GM19351 (cell line): ENCODE measurements at regions not wholly inside any gene's neighbourhood (a gene's known extent, or its start where the extent isn't known, plus 50 kb on each side); places are given as distances from the start of the nearest gene placed in this dataset.
A peak's percentile ranks its signal among the peaks of the same experiment; 100 is the strongest.
"Not testable (repeated sequence)": the region's sequence is repeated elsewhere in the genome, so short reads cannot be mapped to it uniquely, and the experiment has no call there.

ENCODE experiments used
- ATAC-seq: cut with Tn5 transposase; IDR thresholded peaks from one replicate; pipeline ENCODE4 v1.9.1; 2021; ENCODE audit warnings: mild to moderate bottlenecking, moderate library complexity; ENCODE audit not compliant: unreplicated experiment

- no peak for ATAC-seq
Measured at GRCh38 chr2:48210189-48210588, 104.3 kb upstream of the FOXN2 start.

GRCh38 chr2:48213646-48214045 is 100.8 kb upstream of the FOXN2 start:
- ATAC-seq, result no peak

DNA sequence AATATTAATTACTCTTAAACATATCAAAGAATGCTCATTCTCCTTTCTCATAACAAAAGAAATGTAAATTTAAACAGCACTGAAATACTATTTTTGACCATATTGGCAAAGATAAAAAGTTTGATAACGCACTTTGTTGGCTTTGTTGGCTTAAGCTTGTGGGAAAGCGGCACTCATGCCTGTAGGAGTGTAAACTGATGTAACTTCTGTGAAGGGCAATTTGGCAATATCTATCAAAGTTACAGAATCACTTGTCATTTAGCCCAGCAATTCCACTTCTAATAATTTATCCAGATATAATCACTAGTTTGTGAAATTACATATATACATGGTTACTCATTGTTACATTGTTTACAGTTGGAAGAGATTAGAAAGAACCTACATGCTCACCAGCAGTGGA is 96.3 kb upstream of the FOXN2 start:
- ATAC-seq, result no peak

GRCh38 chr2:48219234-48219554 is 95.3 kb upstream of the FOXN2 start:
- no peak for ATAC-seq

GRCh38 chr2:48219555-48220436 is 94.7 kb upstream of the FOXN2 start:
- ATAC-seq, result no peak

GRCh38 chr2:48220501-48220900 is 94.0 kb upstream of the FOXN2 start:
- no peak for ATAC-seq

DNA sequence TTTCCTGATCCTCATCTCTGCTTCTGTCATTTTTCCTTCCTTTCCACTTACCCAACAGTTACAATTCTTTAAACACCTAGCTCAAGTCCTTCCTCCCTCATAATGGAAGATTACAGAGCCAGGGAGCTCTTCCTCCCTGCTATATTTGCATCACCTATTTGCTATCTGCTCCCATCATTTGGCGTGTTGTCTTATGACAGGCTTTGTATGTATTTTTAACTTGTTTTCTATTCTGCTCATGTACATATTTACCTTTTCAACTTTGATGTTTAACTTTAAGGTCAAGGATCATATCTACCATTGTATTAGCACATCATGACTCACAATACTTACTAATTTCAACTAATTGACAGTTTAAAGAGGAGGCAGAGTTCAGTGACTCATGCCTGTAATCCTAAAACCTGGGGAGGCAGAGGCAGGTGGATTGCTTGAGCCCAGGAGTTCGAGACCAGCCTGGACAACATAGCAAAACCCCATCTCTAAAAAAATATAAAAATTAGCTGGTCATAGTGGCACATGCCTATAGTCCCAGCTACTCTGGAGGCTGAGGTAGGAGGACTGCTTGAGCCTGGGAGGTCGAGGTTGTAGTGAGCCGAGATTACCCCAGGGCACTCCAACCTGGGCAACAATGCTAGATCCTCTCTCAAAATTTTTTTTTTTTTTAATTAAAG is 92.5 kb upstream of the FOXN2 start:
- ATAC-seq, result no peak

- ATAC-seq, result peak; percentile 87
Measured at GRCh38 chr2:48227617-48228344, 86.7 kb upstream of the FOXN2 start.

DNA sequence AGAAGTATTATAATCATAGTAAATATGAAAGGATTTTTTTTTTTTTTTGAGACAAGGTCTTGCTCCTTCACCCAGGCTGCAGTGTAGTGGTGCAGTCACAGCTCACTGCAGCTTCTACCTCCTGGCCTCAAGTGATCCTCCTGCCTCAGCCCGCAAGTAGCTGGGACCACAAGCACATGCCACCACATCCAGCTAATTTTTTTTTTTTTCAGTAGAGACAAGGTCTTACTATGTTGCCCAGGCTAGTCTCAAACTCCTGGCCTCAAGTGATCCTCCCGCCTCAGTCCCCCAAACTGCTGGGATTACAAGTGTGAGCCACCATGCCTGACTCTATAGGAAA is 86.2 kb upstream of the FOXN2 start:
- ATAC-seq, result peak; percentile 45

DNA sequence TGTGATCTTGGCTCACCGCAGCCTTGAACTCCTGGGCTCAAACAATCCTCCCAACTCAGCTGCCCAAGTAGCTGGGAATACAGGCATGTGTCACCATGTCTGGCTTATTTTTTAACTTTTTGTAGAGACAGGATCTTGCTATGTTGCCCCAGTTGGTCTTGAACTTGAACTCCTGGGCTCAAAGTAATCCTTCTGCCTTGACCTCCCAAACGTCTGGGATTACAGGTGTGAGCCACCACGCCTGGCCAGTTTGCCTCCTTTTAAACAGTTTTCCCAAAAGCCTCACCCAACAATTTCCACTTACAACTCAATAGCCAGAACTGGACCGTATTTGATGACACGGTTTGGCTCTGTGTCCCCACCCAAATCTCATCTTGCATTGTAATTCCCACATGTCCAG is 85.4 kb upstream of the FOXN2 start:
- no peak for ATAC-seq

GRCh38 chr2:48230834-48231233 is 83.6 kb upstream of the FOXN2 start:
- no peak for ATAC-seq

GRCh38 chr2:48232351-48232750 is 82.1 kb upstream of the FOXN2 start:
- ATAC-seq, result no peak

GRCh38 chr2:48233005-48233404 is 81.5 kb upstream of the FOXN2 start:
- no peak for ATAC-seq

DNA sequence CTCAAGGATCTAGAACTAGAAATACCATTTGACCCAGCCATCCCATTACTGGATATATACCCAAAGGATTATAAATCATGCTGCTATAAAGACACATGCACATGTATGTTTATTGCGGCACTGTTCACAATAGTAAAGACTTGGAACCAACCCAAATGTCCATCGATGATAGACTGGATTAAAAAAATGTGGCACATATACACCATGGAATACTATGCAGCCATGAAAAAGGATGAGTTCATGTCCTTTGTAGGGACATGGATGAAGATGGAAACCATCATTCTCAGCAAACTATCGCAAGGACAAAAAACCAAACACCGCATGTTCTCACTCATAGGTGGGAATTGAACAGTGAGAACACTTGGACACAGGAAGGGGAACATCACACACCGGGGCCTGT is 80.7 kb upstream of the FOXN2 start:
- ATAC-seq, result not testable (repeated sequence)

GRCh38 chr2:48235076-48235475 is 79.4 kb upstream of the FOXN2 start:
- no peak for ATAC-seq

DNA sequence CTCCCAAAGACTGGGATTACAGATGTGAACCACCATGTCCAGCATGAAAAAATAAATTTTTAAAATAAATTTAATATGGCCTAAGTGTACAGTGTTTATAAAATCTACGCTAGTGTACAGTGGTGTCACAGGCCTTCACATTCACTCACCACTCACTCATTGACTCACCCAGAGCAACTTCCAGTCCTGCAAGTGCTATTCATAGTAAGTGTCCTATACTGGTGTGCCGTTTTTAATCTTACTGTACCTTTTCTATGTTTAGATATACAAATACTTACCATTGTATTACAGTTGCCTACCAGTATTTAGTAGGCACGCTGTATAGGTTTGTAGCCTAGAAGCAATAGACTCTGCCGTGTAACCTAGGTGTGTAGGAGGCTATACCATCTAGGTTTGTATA is 76.1 kb upstream of the FOXN2 start:
- no peak for ATAC-seq

DNA sequence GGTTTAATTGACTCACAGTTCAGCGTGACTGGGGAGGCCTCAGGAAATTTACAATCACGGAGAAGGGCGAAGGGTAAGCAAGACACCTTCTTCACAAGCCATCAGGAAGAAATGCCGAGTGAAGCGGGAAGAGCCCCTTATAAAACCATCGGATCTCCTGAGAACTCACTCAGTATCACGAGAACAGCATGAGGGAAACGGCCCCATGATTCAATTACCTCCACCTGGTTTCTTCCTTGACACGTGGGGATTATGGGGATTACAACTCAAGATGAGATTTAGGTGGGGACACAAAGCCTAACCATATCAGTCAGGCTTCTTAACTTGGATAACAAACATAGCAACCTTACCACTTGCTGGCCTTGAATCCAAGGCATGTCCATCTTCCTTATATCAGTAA is 73.6 kb upstream of the FOXN2 start:
- no peak for ATAC-seq

- no peak for ATAC-seq
Measured at GRCh38 chr2:48247206-48247605, 67.3 kb upstream of the FOXN2 start.

- peak; percentile 91 for ATAC-seq
Measured at GRCh38 chr2:48248251-48248933, 66.1 kb upstream of the FOXN2 start.

DNA sequence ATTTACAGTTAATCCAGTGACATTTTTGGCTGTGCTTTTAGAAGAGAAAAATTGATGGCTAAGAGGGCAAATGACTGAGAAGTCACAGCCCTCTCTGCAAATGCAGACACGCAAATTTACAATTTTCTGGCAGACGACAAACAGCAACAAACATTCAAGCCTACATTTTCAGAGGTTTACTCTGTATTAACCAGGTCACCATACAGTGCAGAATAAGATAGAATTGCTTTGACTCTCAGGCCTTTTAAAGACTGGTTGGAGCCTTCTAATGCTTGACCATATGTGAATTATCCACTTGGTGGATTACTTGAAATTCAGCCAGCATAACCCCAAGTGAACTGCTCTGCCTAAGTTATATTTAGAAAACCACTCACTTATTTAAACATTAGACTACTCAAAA is 65.5 kb upstream of the FOXN2 start:
- no peak for ATAC-seq
